Osteoblast (primary cell): ENCODE measurements at regions not wholly inside any gene's neighbourhood (a gene's known extent, or its start where the extent isn't known, plus 50 kb on each side); places are given as distances from the start of the nearest gene placed in this dataset.

Experiments
- DNase-seq: peaks from one replicate; pipeline ENCODE4 v3.0.0; 2011; ENCODE audit warnings: low spot score, mixed read lengths; ENCODE audit not compliant: insufficient read length; ENCODE audit errors: missing footprints
- H2AFZ ChIP-seq: 2 replicates; pipeline ENCODE4 v1.6.0; 2011; ENCODE audit warnings: mild to moderate bottlenecking, low read length
- H3K27ac ChIP-seq: 2 replicates; pipeline ENCODE4 v1.5.1; 2011; ENCODE audit warnings: mild to moderate bottlenecking, low read depth, low read length, moderate library complexity
- H3K27me3 ChIP-seq: 2 replicates; pipeline ENCODE4 v1.6.0; 2012; ENCODE audit warnings: mild to moderate bottlenecking, control low read depth, inconsistent platforms, low read length, moderate library complexity; ENCODE audit not compliant: insufficient read depth
- H3K36me3 ChIP-seq: 2 replicates; pipeline ENCODE4 v1.5.1; 2011; ENCODE audit warnings: mild to moderate bottlenecking, low read length, control low read depth, moderate library complexity; ENCODE audit not compliant: insufficient read depth
- H3K4me1 ChIP-seq: 2 replicates; pipeline ENCODE4 v1.5.1; 2011; ENCODE audit warnings: mild to moderate bottlenecking, low read length, control low read depth, moderate library complexity; ENCODE audit not compliant: insufficient read depth
- H3K4me2 ChIP-seq: 2 replicates; pipeline ENCODE4 v1.6.0; 2011; ENCODE audit warnings: mild to moderate bottlenecking, low read length; ENCODE audit not compliant: insufficient read depth
- H3K4me3 ChIP-seq: fragments of 200-600 bp; sonication (generic); 3 replicates; pipeline ENCODE4 v1.5.1; 2012; ENCODE audit warnings: mild to moderate bottlenecking, low read length, inconsistent platforms; ENCODE audit not compliant: insufficient read depth
- H3K79me2 ChIP-seq: 2 replicates; pipeline ENCODE4 v1.6.0; 2012; ENCODE audit warnings: mild to moderate bottlenecking, low read length, control low read depth, inconsistent platforms; ENCODE audit not compliant: insufficient read depth
- H3K9me3 ChIP-seq: 2 replicates; pipeline ENCODE4 v1.5.1; 2011; ENCODE audit warnings: low read depth, low read length, control low read depth
- H4K20me1 ChIP-seq: 2 replicates; pipeline ENCODE4 v1.6.0; 2012; ENCODE audit warnings: mild to moderate bottlenecking, low read length, control low read depth; ENCODE audit not compliant: insufficient read depth
- TF ChIP-seq, protein P1 (sequence below): IDR thresholded peaks from 2 replicates; pipeline ENCODE4 v1.5.1; 2011; ENCODE audit warnings: mild to moderate bottlenecking, low read depth, low read length, moderate library complexity; ENCODE audit errors: extremely low read depth

DNA sequence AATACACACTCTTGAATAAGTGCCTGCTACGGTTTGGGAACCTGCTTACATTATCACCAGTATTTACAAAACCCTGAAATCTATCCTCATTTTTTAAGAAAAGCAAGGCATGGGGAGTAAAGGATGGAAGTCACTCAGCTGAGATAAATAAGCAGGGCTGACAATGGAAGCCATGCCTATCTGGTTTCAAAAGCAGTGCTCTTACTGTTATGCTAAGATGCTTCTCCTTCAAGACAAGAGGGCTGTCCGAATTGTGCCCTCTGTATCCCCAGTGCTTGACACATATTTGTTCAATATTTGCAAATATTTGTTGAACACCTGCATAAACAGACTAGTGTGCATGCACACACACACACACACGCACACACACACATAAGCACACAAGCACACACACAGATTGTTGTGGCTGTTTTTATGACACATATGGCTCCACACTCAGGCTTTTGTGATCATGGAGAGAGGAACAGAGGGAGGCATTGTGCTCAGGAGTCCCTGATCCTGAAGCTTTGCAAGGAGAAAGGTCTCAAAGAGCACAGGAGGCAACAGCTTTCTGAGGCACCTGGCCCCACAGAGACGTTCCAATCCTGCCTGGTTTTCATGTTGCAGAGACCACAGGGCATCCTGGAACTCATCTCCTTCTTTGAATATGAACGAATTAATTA lies 401.6 kb upstream of the CDH11 start:
- Histone ChIP-seq H3K79me2 (no peaks in the 10 kb centered on the region), H3K27me3 (no peaks in the 10 kb centered on the region), H3K4me3 (no peak overlapping the region), H3K27ac (no peak overlapping the region), H3K4me2 (no peak overlapping the region), H4K20me1 (no peaks in the 10 kb centered on the region), H3K36me3 (no peaks in the 10 kb centered on the region), H2AFZ (no peak overlapping the region), H3K4me1 (peaks cover 29% of the 10 kb centered on the region), H3K9me3 (no peaks in the 10 kb centered on the region)
- no peak for DNase-seq
- TF ChIP-seq, protein P1, sequence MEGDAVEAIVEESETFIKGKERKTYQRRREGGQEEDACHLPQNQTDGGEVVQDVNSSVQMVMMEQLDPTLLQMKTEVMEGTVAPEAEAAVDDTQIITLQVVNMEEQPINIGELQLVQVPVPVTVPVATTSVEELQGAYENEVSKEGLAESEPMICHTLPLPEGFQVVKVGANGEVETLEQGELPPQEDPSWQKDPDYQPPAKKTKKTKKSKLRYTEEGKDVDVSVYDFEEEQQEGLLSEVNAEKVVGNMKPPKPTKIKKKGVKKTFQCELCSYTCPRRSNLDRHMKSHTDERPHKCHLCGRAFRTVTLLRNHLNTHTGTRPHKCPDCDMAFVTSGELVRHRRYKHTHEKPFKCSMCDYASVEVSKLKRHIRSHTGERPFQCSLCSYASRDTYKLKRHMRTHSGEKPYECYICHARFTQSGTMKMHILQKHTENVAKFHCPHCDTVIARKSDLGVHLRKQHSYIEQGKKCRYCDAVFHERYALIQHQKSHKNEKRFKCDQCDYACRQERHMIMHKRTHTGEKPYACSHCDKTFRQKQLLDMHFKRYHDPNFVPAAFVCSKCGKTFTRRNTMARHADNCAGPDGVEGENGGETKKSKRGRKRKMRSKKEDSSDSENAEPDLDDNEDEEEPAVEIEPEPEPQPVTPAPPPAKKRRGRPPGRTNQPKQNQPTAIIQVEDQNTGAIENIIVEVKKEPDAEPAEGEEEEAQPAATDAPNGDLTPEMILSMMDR, result no peak

DNA sequence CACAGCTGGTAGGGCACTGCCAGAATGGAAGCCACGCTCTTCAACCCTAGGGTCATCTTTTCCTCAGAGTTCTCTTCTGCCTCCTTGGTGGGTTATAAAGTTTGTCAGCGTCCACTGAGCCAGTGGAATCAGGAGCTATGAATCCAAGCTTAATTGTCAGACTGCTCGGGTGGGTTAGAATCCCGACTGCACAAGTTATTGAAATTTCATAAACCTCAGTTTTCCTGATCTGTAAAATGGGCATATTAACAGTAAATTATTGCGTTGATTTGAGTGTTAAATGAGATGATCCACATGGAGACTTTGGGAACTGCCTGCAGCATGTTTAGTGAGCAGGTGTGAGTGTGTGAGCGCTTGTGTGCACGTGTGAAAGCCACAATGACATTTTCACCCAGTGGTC lies 400.5 kb upstream of the CDH11 start:
- no peaks in the 10 kb centered on the region for H3K79me2 ChIP-seq
- peak overlapping the region; percentile 30 for H3K27ac ChIP-seq
- TF ChIP-seq, protein P1, result no peak
- peaks cover 29% of the 10 kb centered on the region for H3K4me1 ChIP-seq
- H4K20me1 ChIP-seq, result no peaks in the 10 kb centered on the region
- no peaks in the 10 kb centered on the region for H3K27me3 ChIP-seq
- H2AFZ ChIP-seq, result peak overlapping the region; percentile 88
- DNase-seq, result no peak
- H3K4me2 ChIP-seq, result peak overlapping the region; percentile 59
- H3K4me3 ChIP-seq, result no peak overlapping the region
- H3K36me3 ChIP-seq, result no peaks in the 10 kb centered on the region
- no peaks in the 10 kb centered on the region for H3K9me3 ChIP-seq

DNA sequence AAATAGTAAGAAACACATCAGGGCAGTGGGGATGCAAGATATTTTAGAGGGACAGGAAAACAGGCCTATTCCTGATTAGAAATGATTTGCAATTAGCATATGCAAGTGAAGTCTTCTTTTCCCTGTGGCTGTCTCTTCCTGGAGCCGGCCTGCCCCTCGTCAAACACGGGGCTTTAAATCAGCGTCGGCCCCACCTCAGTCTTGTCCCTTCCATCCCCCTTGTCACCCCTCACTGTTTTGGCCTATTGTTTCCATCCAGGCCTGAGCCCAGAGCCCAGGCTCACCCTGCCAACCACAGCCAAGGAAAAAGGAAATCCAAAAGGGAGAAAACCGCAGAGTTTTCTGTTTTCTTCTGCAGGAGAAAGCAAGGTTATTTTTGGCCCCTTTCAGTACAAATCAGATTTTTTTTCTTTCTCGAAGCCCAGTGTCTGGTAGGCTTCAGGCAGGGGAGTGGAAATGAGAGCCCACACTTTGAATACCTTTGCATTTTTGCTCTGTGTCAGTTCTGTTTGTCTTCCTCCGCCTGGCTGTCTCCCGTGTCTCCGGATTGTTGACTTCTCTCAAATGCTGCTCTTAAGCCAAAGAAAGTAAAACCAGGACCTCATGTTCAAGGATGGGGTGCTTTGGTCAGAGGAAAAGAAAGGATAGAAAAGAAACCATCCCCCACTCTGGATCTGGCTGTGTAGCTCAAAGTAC lies 399.9 kb upstream of the CDH11 start:
- Histone ChIP-seq H2AFZ (peak overlapping the region; percentile 88), H3K79me2 (no peaks in the 10 kb centered on the region), H3K4me1 (peaks cover 29% of the 10 kb centered on the region), H3K36me3 (no peaks in the 10 kb centered on the region), H3K4me3 (peak overlapping the region; percentile 5), H3K4me2 (peak overlapping the region; percentile 59), H3K27ac (peak overlapping the region; percentile 30), H3K27me3 (no peaks in the 10 kb centered on the region), H4K20me1 (no peaks in the 10 kb centered on the region), H3K9me3 (no peaks in the 10 kb centered on the region)
- TF ChIP-seq, protein P1, result no peak
- no peak for DNase-seq

DNA sequence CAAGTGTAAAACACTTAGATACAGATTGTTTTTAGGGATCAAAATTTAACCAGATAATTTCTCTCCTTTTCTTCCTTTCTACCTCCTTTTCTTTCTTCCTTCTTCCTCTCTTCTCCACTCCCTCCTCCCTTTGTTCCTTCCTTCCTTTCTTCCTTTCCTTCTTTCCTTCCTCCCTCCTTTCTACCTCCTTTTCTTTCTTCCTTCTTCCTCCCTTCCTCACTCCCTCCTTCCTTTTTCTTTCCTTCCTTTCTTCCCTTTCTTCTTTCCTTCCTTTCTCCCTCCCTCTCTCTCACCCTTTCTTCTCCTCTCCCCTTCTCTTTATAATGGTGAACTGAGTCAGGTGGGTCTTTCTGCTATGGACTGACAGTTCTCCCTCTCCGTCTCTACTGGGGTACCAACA lies 397.5 kb upstream of the CDH11 start:
- no peak for DNase-seq
- H3K9me3 ChIP-seq, result no peaks in the 10 kb centered on the region
- H3K27ac ChIP-seq, result no peak overlapping the region
- H3K4me2 ChIP-seq, result no peak overlapping the region
- no peaks in the 10 kb centered on the region for H4K20me1 ChIP-seq
- no peaks in the 10 kb centered on the region for H3K27me3 ChIP-seq
- H3K4me1 ChIP-seq, result peaks cover 16% of the 10 kb centered on the region
- no peak overlapping the region for H3K4me3 ChIP-seq
- no peaks in the 10 kb centered on the region for H3K36me3 ChIP-seq
- TF ChIP-seq, protein P1, result no peak
- no peak overlapping the region for H2AFZ ChIP-seq
- no peaks in the 10 kb centered on the region for H3K79me2 ChIP-seq
